Activated CD8-positive, alpha-beta T cell treated with anti-CD3 and anti-CD28 coated beads, Interleukin-2, amount 10 ng/mL, durations not matched to agents 7 days and 5 days (primary cell): ENCODE measurements at regions not wholly inside any gene's neighbourhood (a gene's known extent, or its start where the extent isn't known, plus 50 kb on each side); places are given as distances from the start of the nearest gene placed in this dataset.

ENCODE experiments used
- ATAC-seq: fragments of 150-1000 bp; cut with Tn5 transposase; one replicate; pipeline ENCODE4 v1.10.0; 2021; ENCODE audit warnings: moderate library complexity
- CTCF ChIA-PET: fragments of 350-600 bp; sonication (Branson Sonifier 250); formaldehyde crosslinking; loops from one replicate; lab custom pipeline; 2021; ENCODE audit warnings: antibody characterized with exemption; lab: Charles Lee
- POLR2A ChIA-PET: fragments of 350-600 bp; sonication (Branson Sonifier 250); formaldehyde crosslinking; loops from one replicate; lab custom pipeline; 2021; ENCODE audit warnings: antibody characterized with exemption; lab: Charles Lee
- DNase-seq: peaks from one replicate; pipeline ENCODE4 v3.0.0-alpha.2; 2020
- H3K27ac Mint-ChIP-seq: one replicate; pipeline ENCODE4 v1.8.0; 2021; ENCODE audit warnings: mild to moderate bottlenecking, mixed read lengths
- H3K27me3 Mint-ChIP-seq: one replicate; pipeline ENCODE4 v1.8.0; 2021; ENCODE audit warnings: low read depth, mixed read lengths
- H3K36me3 Mint-ChIP-seq: one replicate; pipeline ENCODE4 v1.8.0; 2021; ENCODE audit warnings: low read depth, mixed read lengths
- H3K4me1 Mint-ChIP-seq: one replicate; pipeline ENCODE4 v1.8.0; 2021; ENCODE audit warnings: low read depth, mixed read lengths
- H3K4me3 Mint-ChIP-seq: one replicate; pipeline ENCODE4 v1.8.0; 2021; ENCODE audit warnings: mild to moderate bottlenecking, mixed read lengths
- H3K9me3 Mint-ChIP-seq: one replicate; pipeline ENCODE4 v1.8.0; 2022; ENCODE audit warnings: mixed read lengths; ENCODE audit not compliant: insufficient read depth

DNA sequence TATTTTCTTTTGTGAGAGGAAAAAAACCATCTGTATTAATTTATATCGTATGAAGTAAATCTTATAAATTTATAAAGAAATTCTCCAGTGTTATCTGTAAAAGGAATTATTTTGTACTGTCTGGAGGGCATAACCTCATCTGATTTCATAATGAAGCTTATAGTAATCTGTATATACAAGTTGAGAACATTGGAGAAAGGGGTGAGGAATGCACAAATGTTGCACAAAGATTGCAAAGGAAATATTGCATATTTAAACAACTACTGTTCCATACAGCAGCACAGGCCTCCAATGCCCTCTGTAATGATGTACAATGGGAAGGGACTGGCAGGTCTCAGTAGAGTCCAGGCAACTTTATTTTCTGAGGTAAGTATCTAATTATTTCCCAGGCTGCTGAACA lies 50.8 kb upstream of the KCNJ16 start:
- Mint-ChIP-seq H3K9me3 (no peaks in the 10 kb centered on the region), H3K27ac (no peak overlapping the region), H3K27me3 (peaks cover 4% of the 10 kb centered on the region), H3K4me1 (no peaks in the 10 kb centered on the region), H3K36me3 (no peaks in the 10 kb centered on the region), H3K4me3 (no peak overlapping the region)
- DNase-seq: no peak
- ATAC-seq: no peak
- ChIA-PET POLR2A (no interaction called here), CTCF (no interaction called here)
